Activated T-helper 2 cell treated with anti-CD3 and anti-CD28 coated beads, Interferon-gamma antibody, Interleukin-2, Interleukin-4, amounts not matched to agents 10 μg/mL and 5 μg/mL and 100 μg/mL, durations not matched to agents 14 hours and 24 hours and 36 hours (primary cell): ENCODE measurements at regions not wholly inside any gene's neighbourhood (a gene's known extent, or its start where the extent isn't known, plus 50 kb on each side); places are given as distances from the start of the nearest gene placed in this dataset.
"Not testable (repeated sequence)": the region's sequence is repeated elsewhere in the genome, so short reads cannot be mapped to it uniquely, and the experiment has no call there.

Experiments
- DNase-seq: peaks from one replicate; pipeline ENCODE4 v3.0.0; 2021; ENCODE audit warnings: low spot score
- H3K27ac Mint-ChIP-seq: one replicate; pipeline ENCODE4 v1.8.0; 2021; ENCODE audit warnings: mixed read lengths
- H3K27me3 Mint-ChIP-seq: one replicate; pipeline ENCODE4 v1.8.0; 2021; ENCODE audit warnings: low read depth, mixed read lengths
- H3K36me3 Mint-ChIP-seq: one replicate; pipeline ENCODE4 v1.8.0; 2021; ENCODE audit warnings: low read depth, mixed read lengths
- H3K4me1 Mint-ChIP-seq: one replicate; pipeline ENCODE4 v1.8.0; 2021; ENCODE audit warnings: low read depth, mixed read lengths
- H3K4me3 Mint-ChIP-seq: one replicate; pipeline ENCODE4 v1.8.0; 2021; ENCODE audit warnings: low read depth, mild to moderate bottlenecking, moderate library complexity, mixed read lengths
- H3K9me3 Mint-ChIP-seq: one replicate; pipeline ENCODE4 v1.8.0; 2021; ENCODE audit warnings: mixed read lengths
- intact Hi-C: fragments of 100-400 bp; cut with micrococcal nuclease; formaldehyde crosslinking; loops from one replicate; pipeline ENCODE4 v1.15.1; 2023

DNA sequence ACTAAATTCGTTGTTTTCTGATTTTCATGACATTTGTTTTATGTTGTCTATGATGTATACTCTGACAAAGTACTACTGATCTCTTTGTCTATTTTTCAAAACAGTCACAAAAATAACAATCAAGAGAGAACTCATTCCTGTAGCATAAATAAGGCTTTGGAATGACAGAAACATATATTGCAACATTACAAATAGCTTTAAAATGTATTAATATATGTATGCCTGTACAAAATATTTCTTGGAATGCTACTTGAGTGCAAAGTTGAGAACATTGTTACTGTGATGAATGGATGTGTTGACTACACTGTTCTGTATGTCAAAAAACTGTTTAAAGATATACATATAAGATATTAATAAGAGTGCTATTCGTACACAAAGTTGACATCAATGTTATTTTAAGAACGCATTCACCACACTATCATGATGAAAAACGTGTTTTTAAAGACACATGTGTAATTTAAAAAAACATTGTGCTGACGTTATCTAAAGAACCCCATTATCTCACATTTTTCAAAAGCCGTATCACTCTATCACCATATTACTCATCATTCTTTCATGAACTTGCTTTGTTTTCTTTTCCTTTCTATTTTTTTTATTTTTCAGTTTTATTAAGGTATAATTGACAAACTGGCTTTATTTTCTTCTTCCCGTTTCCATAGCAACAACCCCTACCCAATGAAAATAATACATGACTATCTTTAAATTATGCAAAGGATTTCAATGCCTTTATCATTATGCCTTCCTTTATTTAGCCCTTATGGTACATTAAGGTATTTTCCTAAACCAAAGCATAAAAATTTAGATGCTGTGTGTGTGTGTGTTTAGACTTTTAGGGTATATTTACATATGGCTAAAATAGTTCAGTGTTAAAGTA is 918.8 kb downstream of the SLITRK1 start:
- no peak for DNase-seq
- no peak overlapping the region for H3K27ac Mint-ChIP-seq
- no peaks in the 10 kb centered on the region for H3K4me1 Mint-ChIP-seq
- H3K9me3 Mint-ChIP-seq = peaks cover 7% of the 10 kb centered on the region
- no peaks in the 10 kb centered on the region for H3K36me3 Mint-ChIP-seq
- no peaks in the 10 kb centered on the region for H3K27me3 Mint-ChIP-seq
- intact Hi-C loops = no loop called here
- no peak overlapping the region for H3K4me3 Mint-ChIP-seq

DNA sequence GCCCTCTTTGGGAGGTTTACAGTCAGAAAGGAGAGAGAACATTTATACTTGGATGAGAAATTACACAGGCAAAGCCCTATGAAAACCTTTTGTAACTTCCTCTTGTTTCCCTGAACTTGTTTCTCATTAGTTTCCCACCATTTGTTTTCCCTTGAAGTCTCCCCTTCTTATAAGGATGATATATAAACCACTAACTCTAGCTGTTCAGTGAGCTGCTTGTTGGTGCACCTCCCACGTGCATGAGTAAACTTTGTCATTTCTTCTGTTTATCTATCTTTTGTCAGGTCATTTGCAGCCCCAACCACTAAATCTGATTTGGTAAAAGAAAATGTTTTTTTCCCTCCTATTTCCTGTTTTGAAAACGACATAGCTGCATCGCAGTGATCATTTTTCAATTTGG is 919.9 kb downstream of the SLITRK1 start:
- H3K36me3 Mint-ChIP-seq = no peaks in the 10 kb centered on the region

DNA sequence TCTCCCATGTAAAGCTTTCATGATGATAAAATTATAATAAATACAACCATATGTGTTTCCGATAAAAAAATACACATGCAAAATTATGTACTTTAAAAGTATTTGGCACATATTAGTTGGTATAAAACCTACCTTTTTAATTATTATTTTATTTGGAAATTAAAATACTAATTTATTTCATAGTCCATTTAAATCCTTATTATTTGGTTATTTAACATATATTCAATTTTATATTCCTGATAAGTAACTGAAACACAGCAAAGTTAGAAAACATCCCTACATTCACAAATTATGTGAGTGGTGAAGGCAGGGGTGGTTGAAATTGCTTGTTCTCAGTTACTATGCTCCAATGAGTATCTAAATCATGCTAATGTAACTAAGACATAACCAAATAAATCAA is 920.5 kb downstream of the SLITRK1 start:
- DNase-seq = no peak
- Mint-ChIP-seq H3K27me3 (no peaks in the 10 kb centered on the region), H3K27ac (no peak overlapping the region), H3K36me3 (no peaks in the 10 kb centered on the region), H3K9me3 (peaks cover 4% of the 10 kb centered on the region), H3K4me3 (no peak overlapping the region), H3K4me1 (no peaks in the 10 kb centered on the region)
- intact Hi-C loops = no loop called here

More for the DNA sequence above, 919.9 kb downstream of the SLITRK1 start:
- H3K4me3 Mint-ChIP-seq = no peak overlapping the region
- H3K9me3 Mint-ChIP-seq = no peaks in the 10 kb centered on the region
- no peaks in the 10 kb centered on the region for H3K4me1 Mint-ChIP-seq
- intact Hi-C loops = no loop called here
- no peak overlapping the region for H3K27ac Mint-ChIP-seq
- DNase-seq = no peak
- no peaks in the 10 kb centered on the region for H3K27me3 Mint-ChIP-seq

DNA sequence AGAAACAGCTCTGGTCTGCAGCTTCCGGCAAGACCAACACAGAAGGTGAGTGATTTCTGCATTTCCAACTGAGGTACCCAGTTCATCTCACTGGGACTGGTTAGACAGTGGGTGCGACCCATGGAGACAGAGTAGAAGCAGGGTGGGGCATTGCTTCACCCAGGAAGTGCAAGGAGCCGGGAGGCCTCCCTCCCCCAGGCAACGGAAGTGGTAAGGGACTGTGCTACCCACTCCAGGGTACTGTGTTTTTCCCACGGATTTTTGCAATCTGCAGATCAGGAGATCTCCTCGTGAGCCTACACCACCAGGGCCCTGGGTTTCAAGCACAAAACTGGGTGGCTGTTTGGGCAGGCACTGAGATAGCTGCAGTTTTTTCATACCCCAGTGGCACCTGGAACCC is 929.9 kb downstream of the SLITRK1 start:
- H3K4me3 Mint-ChIP-seq, DNase-seq, intact Hi-C loops, H3K4me1 Mint-ChIP-seq, H3K27me3 Mint-ChIP-seq, H3K27ac Mint-ChIP-seq, H3K36me3 Mint-ChIP-seq: not testable (repeated sequence)
- H3K9me3 Mint-ChIP-seq = peaks cover 35% of the 10 kb centered on the region

DNA sequence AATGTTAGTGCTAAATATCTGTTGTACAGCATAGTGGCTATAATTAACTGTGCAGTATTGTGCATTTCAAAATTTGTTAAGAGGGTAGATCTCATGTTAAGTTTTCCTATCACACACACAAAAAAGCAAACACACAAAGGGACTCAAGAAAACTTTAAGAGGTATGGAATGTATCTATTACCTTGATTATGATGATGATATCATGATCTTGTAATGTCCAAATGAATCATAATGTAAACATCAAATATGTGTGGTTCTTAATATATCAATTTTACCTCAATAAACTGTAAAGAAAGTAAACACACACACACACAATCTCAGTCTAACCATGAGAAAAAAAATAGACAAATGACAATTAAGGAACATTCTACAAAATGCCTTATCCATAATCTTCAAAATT is 934.6 kb downstream of the SLITRK1 start:
- no peak for DNase-seq
- H3K4me3 Mint-ChIP-seq = no peak overlapping the region
- H3K4me1 Mint-ChIP-seq = no peaks in the 10 kb centered on the region
- H3K27me3 Mint-ChIP-seq = no peaks in the 10 kb centered on the region
- no peak overlapping the region for H3K27ac Mint-ChIP-seq
- H3K9me3 Mint-ChIP-seq = peaks cover 8% of the 10 kb centered on the region
- H3K36me3 Mint-ChIP-seq = no peaks in the 10 kb centered on the region
- intact Hi-C loops = no loop called here

DNA sequence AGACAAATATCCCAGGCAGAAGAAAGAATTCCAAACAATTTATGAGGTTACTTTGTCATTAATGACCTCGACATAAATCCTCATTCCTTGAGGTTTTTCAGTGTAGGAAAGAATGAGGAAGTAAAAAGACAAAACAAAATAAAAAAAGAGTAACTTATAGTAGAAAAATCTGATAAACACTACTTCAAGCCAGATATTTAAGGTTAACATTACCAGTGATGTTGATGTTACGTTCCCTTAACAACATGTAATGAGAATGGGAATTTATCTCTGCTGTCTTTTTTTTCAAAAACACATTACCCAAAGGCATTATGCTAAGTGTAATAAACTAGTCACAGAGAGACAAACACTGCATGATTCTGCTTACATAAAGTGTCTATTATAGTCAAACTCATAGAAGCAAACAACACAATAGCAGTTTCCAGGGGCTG is 935.1 kb downstream of the SLITRK1 start:
- no peak overlapping the region for H3K4me3 Mint-ChIP-seq
- peaks cover 8% of the 10 kb centered on the region for H3K9me3 Mint-ChIP-seq

DNA sequence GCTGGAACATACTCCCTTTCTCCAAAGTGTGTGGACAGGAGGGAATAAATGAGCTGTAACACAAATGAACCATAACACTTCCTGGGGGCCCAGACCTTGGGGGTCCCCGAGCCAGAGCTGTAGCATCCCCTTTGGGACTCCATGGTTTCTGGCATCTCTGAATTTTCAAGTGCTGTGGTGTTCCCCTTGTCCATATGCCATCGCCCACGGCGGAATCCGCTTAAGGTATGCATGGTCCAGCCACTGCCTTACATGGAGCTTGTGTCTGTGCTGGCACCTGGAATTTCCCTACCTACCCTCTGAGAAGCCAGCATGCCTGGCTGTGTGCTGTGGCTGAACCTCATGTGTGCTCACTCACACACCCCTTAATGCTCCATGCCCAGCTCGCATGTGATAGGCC is 943.6 kb downstream of the SLITRK1 start:
- no peaks in the 10 kb centered on the region for H3K27me3 Mint-ChIP-seq
- no peak overlapping the region for H3K27ac Mint-ChIP-seq
- intact Hi-C loops = no loop called here
- H3K9me3 Mint-ChIP-seq = peaks cover 14% of the 10 kb centered on the region
- H3K36me3 Mint-ChIP-seq = no peaks in the 10 kb centered on the region
- no peak for DNase-seq
- no peaks in the 10 kb centered on the region for H3K4me1 Mint-ChIP-seq
- no peak overlapping the region for H3K4me3 Mint-ChIP-seq

More for the DNA sequence above, 935.1 kb downstream of the SLITRK1 start:
- Mint-ChIP-seq H3K4me1 (no peaks in the 10 kb centered on the region), H3K27ac (no peak overlapping the region), H3K27me3 (no peaks in the 10 kb centered on the region), H3K36me3 (no peaks in the 10 kb centered on the region)
- DNase-seq = no peak
- intact Hi-C loops = no loop called here

DNA sequence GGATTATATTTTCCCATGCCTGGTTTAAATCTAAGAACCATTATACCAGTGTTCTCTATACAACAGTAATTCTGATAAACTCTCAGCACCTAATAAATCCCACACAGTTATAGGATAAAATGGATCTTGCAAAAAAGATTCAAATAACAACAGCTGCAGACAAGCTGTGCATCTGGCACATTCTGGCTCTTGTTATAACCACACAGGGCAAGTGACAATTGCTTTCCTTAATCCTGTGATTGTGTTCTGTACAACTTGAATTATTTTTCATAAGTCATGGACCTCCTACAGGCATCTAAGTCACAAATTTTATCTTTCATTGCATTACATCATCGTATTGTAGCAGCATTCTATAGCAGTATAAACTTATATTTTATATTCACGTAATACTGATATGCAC is 948.3 kb downstream of the SLITRK1 start:
- intact Hi-C loops = no loop called here

DNA sequence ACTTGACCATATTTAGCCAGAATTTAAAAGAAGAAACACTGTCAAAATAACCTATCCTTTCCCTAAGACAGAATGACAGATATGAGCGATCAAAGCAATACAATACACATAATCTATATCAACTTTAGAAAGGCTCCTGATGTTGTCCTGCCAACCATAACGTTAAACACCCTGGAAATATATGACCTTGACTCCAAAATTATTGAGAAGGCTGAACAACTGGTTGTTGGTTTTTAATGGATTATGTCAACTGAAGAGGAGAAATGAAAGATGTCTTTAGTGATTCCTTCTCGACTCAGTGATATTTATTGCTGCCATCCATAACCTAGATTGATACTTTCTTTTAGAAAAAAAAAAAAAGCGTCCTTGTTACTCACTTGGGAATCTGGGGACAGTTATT is 957.2 kb downstream of the SLITRK1 start:
- H3K4me3 Mint-ChIP-seq = no peak overlapping the region
- no peaks in the 10 kb centered on the region for H3K36me3 Mint-ChIP-seq
- peaks cover 26% of the 10 kb centered on the region for H3K9me3 Mint-ChIP-seq
- no peak for DNase-seq
- no peak overlapping the region for H3K27ac Mint-ChIP-seq
- intact Hi-C loops = no loop called here
- no peaks in the 10 kb centered on the region for H3K27me3 Mint-ChIP-seq
- no peaks in the 10 kb centered on the region for H3K4me1 Mint-ChIP-seq

More for the DNA sequence above, 948.3 kb downstream of the SLITRK1 start:
- H3K4me1 Mint-ChIP-seq = no peaks in the 10 kb centered on the region
- DNase-seq = no peak
- H3K36me3 Mint-ChIP-seq = no peaks in the 10 kb centered on the region
- H3K9me3 Mint-ChIP-seq = peaks cover 21% of the 10 kb centered on the region
- H3K27ac Mint-ChIP-seq = no peak overlapping the region
- H3K4me3 Mint-ChIP-seq = no peak overlapping the region
- H3K27me3 Mint-ChIP-seq = no peaks in the 10 kb centered on the region

DNA sequence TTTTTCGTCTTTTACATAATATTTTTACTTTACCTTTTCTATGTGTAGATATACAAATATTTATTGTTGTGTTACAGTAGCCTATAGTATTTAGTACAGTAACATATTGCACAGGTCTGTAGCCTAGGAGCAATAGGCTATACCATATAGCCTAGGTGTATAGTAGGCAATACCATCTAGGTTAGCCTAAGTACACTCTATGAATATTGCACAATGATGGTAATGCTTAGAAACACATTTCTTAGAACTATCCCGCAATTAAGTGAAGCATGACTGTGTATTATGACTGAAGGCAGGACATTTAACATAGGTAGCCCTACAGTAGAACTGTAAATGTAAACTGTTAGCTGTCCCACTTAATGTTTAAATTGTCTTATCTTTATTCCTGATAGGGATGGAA is 964.3 kb downstream of the SLITRK1 start:
- Mint-ChIP-seq H3K4me3 (no peak overlapping the region), H3K4me1 (no peaks in the 10 kb centered on the region), H3K9me3 (peaks cover 26% of the 10 kb centered on the region), H3K36me3 (no peaks in the 10 kb centered on the region), H3K27me3 (no peaks in the 10 kb centered on the region), H3K27ac (no peak overlapping the region)
- no peak for DNase-seq
- intact Hi-C loops = no loop called here

DNA sequence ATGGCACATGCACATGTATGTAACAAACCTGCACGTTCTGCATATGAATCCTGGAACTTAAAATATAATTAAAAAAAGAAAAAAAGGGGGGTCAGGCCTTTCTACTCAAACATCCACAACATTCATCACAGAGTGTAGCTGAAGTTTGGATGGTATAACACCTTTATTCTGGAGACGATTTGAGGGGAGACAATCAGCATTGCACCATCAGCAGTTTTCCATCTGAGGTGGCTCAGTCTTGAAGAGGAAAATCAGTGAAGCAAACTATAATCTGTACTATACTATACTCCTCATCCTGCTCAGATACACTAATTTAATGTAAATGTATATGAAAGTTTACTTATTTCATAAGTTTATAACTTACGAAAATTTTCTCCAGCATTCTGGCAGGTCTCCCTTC is 969.7 kb downstream of the SLITRK1 start:
- Mint-ChIP-seq H3K9me3 (peaks cover 27% of the 10 kb centered on the region), H3K4me1 (no peaks in the 10 kb centered on the region), H3K36me3 (no peaks in the 10 kb centered on the region)

DNA sequence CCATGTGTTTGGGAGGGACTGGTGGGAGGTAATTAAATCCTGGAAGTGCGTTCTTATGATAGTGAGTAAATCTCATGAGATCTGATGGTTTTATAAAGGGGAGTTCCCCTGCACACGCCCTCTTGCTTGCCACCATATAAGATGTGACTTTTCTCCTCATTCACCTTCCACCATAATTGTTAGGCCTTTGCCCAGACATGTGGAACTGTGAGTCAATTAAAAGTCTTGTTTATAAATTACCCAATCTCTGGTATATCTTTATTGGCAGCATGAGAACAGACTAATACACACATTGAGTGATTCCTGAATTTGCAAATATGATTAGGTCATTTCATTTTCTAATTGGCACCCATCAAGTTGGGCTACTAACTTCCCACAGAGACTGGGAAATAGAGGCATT is 977.2 kb downstream of the SLITRK1 start:
- H3K36me3 Mint-ChIP-seq = no peaks in the 10 kb centered on the region
- H3K4me3 Mint-ChIP-seq = no peak overlapping the region
- H3K27ac Mint-ChIP-seq = no peak overlapping the region
- peaks cover 24% of the 10 kb centered on the region for H3K9me3 Mint-ChIP-seq
- no peaks in the 10 kb centered on the region for H3K27me3 Mint-ChIP-seq
- H3K4me1 Mint-ChIP-seq = no peaks in the 10 kb centered on the region
- no peak for DNase-seq
- intact Hi-C loops = no loop called here

More for the DNA sequence above, 969.7 kb downstream of the SLITRK1 start:
- Mint-ChIP-seq H3K4me3 (no peak overlapping the region), H3K27ac (no peak overlapping the region), H3K27me3 (no peaks in the 10 kb centered on the region)
- no peak for DNase-seq
- intact Hi-C loops = no loop called here

DNA sequence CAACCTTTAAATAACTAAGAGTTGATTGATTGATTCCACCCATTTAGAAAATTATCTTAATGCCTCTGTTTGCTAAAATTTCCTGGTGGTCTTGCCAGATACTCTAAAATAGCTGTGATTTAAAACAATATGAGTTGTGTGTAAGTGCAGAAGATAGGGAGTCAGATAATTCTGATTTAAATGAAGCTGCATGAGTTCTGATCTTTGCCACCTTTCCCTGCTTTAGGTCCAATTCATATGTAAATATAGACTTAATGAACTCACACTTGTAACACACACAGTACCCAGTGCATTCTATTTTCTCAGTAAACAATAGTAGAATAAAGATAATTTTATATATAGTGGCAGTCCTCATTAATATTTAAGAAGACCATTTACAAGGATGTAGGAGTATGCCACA is 981.8 kb downstream of the SLITRK1 start:
- H3K4me1 Mint-ChIP-seq = no peaks in the 10 kb centered on the region
- intact Hi-C loops = no loop called here
- H3K4me3 Mint-ChIP-seq = no peak overlapping the region
- DNase-seq = no peak
- no peaks in the 10 kb centered on the region for H3K36me3 Mint-ChIP-seq
- no peak overlapping the region for H3K27ac Mint-ChIP-seq
- no peaks in the 10 kb centered on the region for H3K27me3 Mint-ChIP-seq
- H3K9me3 Mint-ChIP-seq = peaks cover 30% of the 10 kb centered on the region
